ENCODE measurements at regions not wholly inside any gene's neighbourhood (a gene's known extent, or its start where the extent isn't known, plus 50 kb on each side); places are given as distances from the start of the nearest gene placed in this dataset.
A peak's percentile ranks its signal among the peaks of the same experiment; 100 is the strongest.
"Not testable (repeated sequence)": the region's sequence is repeated elsewhere in the genome, so short reads cannot be mapped to it uniquely, and the experiment has no call there.

DNA sequence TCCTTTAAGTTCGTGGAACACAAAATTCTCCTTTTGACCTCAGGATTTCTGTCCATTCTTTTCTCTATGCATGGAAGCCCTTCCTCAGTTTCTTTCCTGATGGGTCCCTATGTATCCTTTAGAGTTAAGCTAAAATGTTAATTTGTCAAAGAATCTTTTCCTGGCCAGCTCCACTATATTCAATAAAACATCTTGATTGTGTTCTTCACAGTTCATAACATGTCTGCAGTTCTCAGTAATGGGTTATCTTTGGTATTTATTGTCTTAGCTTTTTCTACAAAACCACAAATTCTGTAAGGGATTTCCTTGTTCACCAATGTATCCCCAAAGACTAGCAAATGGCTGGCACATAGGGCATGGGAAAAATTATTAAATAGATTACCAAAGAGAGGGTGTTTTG is 998.5 kb downstream of the ADGRL2 start:
- DNase-seq: no peak

DNA sequence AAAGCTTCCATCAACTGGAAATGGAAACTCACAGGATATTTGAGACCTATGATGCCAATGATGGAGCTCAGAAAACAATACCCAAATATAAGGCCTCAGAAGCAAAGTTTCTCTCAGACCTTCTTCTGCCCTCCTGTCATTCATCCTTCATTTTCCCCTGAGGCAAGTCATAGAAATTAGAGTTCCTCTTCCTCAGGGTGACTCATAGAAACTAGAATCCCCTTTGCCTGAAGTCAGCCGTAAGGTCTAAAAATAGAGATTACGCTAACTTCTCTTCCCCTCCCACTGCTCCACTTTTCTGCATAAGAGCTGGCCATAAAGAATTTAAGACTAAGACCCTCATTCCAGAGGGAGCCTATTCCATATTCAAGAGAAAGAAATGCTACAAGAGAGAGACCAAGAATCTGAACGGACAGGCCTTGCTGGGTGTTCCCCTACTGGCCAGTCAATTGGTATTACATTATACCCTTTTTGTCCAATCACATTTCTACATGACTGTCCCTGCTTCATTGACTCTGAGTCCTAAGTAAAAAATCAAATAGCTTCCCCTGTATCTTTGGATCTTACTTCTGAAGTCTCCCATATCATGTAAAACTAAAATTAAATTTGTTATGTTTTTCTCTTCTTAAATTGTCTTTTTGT is 994.9 kb downstream of the ADGRL2 start:
- DNase-seq: no peak

DNA sequence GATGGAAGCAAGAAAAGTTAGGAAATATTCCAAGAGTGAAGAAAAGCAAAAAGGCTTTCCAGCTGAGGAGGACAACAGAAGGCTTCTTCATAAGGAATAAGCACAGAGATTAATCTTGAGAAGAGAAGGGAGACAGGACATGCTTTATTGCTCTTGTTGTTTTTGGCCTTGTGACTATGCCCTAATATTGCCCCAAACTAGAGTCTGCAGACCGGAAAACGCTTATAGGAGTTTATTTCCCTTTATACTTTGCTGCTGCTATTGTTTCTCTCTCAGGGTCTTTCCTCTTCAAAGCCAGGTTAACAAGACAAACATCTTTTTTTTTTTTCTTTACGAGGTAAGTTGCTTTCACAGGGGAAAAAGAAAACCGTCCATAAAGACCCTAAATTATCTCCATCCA is 991.4 kb downstream of the ADGRL2 start:
- DNase-seq: no peak

DNA sequence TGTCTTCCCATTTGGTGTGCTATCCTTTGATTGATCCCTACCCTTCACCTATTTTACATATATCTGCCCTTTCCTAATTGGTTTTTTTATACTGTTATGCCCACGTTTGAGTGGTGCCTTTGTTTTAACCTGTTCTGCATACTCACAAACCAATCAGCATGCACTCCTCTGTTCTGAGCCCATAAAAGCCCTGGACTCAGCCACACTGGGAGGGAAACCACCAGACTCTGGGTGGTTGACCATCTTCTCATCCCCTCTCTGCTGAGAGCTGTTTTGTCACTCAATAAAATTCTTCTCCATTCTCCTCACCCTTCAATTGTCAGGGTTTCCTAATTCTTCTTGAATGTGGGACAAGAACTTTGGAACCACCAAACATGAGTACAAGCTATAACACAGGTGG is 989.8 kb downstream of the ADGRL2 start:
- no peak for DNase-seq

DNA sequence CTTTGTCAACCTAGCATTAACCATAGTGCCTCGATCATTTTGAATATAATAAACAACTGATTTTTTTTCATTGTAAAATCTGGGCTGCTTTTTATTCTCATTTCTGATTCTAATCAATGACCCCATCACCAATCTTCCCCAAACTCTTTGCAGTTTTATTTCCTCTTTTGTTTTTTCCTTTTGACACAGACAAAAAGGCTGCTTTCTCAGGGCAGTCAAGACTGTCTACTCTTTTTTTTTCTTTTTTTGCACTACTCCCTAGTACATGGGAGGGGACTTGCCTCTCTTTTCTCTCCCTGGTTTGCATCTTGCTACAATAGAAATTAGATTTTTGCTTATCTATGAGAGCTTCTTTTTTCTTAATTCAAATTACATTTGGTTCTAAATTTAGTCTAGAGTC is 987.9 kb downstream of the ADGRL2 start:
- DNase-seq: no peak

DNA sequence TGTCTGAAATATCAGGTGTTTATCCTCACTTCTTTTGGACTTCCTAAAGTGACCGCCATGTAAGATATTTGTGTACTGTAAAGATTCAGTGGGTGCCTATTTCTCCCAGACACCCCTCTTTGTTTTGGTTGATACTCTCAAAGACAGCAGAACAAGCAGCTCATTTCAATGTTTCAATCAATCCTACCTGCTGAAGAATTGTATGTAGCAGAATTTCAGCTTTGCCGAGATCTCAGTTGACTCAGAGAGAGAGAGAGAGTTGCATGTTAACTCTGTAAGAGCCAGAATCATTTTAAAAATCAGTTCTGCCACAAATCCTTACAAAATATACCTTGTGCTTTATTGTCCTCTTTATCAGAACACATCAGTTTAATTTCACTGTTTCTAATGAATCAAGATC is 987.3 kb downstream of the ADGRL2 start:
- no peak for DNase-seq

DNA sequence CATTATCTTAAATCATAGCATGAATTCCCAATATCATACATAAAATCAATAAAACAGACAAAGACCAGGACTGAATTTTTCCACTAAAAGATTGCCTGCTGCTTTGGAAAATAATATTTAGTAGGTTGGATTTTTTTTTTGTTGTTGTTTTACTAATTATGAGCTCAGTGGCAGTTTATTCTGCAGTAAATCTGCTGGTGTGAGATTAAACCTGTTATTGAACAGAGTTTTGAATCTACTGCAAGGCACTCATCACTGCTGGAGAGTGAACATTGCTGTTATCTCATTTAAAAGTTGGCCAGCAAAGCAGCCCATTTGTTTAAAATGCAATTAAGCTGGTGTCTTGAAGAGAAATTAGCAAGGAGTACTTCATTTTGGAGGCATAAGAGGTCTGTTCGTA is 986.1 kb downstream of the ADGRL2 start:
- no peak for DNase-seq

DNA sequence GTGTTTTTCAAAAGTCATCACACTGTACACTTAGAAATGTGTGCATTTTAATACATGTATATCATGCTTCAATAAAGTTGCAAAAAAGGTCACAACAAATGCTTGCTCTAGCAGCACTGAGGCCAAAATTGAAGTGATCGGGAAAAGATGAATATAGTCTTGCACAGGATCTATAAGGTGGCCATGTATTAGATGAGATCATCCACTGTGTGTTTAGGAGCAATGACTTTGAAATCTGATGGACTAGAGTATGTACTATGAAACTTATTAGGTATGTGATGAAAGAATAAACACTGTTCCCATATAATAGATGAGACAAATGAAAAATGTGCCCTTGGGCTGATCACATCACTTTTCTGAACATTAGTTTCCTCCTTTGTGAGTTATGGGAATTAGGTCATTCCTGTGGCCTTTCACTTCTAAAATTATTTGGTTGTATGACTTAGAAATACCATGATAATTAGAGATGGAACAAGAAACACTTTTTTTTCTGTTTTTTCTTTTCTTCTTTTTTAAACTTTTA is 984.6 kb downstream of the ADGRL2 start:
- no peak for DNase-seq

DNA sequence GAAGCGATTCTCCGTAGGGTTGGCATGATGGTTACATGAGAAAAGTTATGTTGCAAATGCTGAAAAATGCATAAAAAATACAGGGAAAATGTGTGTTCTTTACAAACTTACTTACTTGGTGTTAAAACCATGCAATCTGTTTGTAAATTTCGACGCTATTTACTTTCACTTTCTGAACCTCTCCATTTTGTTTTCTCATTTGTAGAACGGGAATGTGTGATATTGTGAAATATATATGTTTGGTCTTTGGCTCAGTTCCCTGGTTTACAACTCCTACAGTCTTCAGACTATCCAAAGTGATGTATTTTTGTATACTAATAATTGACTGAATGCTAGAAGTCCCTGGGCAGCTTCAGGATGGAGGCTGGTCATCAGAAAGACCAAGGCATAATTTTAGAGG is 982.3 kb downstream of the ADGRL2 start:
- DNase-seq: no peak

DNA sequence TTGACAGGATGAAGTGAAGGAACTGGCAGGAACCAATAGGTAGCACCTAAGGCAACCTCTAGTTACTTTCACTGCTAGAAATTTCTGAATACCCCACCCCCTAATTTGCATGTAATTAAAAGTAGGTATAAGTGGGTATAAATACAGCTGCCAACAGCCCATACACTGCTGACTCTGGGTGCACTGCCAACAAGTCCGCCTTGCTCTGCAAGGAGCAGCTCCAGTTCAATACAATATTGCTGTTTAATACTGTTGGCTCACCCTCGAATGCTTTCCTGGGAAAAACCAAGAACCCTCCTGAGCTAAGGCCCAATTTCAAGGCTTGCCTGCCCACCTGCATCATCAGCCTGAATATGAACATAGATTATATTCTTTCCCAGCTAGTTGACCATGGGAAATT is 981.9 kb downstream of the ADGRL2 start:
- no peak for DNase-seq

DNA sequence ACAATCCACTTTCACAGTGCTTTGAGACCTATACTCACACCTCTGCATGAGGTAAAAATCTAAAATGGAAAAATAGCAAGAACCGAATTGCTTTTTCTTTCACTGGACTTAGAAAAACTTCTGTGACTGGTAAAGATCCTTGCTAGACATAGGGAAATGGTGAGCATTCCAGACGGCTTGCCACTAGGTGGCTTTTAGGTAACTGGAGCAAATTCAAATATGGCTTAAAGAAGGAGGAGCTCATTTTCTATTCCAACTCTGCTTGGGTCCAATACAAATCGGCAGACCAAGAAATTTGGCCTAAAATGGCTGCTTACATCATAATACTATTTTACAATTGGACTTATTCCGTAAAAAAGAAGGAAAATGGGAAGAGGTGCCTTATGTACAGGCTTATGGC is 977.9 kb downstream of the ADGRL2 start:
- DNase-seq: no peak

DNA sequence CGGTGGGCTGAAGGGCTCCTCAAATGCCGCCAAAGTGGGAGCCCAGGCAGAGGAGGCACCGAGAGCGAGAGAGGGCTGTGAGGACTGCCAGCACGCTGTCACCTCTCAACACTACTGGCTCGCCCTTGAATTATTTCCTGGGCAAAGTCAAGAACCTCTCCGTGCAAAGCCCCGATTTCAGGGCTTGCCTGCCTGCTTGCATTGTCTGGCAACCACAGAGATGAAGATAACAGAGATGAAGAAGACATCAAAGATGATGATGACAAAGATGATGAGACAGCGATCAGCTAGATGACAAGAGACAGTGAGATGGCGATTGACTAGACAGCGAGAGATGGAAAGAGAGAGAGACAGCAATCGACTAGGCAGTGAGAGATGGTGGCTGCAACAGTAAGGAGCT is 976.5 kb downstream of the ADGRL2 start:
- DNase-seq: no peak

DNA sequence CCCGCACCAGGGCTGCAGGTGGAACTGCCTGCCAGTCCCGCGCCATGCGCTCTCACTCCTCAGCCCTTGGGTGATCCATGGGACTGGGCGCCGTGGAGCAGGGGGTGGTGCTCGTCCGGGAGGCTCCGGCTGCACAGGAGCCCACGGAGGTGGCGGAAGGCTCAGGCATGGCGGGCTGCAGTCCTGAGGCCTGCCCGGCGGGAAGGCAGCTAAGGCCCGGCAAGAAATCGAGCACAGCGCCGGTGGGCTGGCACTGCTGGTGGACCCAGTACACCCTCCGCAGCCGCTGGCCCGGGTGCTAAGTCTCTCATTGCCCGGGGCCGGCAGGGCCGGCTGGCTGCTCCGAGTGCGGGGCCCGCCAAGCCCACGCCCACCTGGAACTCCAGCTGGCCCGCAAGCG is 976.0 kb downstream of the ADGRL2 start:
- not testable (repeated sequence) for DNase-seq

DNA sequence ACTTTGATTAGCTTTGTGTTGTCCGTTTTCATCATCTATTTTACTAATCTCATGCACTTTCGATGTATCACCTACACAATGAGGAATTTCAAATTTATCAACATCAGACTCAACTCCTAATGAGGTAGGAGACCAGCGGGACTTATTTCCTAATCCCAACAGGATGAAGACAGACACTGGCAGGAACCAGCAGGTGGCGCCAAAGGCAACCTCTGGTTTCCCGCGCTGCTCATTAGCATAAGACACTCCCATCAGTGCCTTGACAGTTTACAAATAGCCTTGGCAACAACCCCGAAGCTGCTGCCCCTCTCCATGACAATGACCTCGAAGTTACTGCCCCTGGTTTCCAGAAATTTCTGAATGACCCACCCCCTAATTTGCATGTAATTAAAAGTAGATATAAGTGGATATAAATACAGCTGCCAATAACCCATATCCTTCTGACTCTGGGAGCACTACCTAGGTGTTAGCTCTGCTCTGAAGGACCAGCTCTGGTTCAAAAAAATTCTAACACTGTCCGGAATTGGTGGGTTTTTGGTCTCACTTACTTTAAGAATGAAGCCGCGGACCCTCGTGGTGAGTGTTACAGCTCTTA is 974.8 kb downstream of the ADGRL2 start:
- peak; percentile 5 to 25 for DNase-seq

DNA sequence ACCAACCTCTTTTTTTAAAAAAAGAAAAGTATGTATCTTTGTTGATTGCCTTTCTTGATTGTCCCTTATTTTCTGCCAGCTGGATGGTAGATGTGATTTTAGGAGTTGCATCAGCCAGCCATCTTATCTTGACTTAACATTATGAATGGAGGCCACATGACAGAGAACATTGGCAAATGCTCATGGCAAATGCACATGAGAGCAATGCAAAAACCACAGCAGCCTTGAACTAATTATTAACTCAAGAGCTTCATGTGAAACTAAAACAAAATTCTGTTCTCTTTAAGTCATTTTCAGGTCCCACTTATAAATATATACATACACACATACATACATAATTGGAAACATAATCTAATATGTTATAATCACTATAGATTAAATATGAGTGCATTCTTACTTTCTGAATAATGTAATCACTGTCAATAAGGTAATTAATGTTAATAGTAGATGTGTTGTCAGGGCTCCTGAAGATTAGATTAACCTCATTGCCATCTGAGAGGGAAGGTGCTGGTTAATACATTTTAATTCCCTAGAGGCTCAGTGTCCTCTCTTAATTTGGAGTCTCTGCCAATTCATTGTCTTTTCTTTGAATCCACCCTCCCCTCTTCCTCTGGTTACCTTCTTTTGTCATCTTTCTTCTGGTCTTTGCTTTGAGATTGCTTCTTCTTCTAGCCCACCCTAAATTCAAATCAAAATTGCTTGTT is 962.2 kb downstream of the ADGRL2 start:
- DNase-seq: no peak

DNA sequence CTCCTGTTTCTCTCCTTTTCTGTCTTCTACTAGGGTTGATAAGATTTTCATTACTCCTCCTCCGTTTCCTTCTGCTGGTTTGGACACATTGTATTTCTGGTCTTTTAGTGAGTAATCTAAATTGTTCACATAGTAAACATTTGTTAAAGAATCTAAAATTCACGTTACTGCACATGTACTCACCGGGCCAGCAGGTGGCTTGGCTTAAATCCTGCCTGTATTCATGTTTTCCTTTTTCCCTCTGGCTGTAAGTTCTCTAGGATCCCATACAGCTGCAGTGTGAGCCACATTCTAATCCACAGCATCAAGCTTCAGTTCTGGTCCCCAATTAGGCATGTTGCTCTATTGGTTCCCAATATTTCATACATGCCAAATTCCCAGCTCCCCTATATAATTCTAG is 958.3 kb downstream of the ADGRL2 start:
- DNase-seq: no peak

DNA sequence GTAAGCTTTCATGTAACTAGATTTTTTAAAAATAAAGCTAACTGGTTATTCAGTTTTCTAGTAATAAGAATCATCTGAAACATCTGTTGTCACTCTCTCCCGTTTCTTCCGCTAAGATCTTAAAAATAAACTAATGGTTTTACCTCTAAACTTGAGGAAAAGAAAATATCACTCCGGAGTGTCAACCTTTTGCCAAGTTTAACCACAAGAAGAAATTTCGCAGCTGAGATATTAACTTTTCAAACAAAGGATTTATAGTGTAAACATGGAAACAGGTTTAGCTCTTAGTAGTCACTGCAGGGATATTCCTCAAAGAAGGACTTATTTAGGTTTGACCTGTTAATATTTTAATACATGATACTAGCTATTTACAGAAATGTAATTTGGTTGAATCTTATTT is 954.9 kb downstream of the ADGRL2 start:
- no peak for DNase-seq

DNA sequence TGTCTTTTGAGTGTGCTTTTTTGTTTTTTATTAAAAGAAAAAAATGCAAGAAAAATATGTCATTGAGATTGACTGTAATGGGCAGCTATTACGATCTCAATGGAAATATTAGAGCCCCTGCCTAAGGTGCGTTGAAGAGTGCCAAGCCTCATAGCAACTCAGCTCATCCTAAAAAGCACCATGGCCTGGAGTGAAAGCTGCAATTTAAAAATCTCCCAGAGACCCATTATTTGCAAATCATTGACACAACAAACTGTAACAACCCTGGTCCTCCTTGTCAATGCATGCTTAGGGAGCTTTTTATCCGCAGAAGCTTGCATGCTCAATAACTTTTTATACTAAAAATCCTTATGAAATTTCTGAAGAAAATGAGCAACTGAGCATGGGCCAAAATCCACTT is 954.5 kb downstream of the ADGRL2 start:
- DNase-seq: no peak

DNA sequence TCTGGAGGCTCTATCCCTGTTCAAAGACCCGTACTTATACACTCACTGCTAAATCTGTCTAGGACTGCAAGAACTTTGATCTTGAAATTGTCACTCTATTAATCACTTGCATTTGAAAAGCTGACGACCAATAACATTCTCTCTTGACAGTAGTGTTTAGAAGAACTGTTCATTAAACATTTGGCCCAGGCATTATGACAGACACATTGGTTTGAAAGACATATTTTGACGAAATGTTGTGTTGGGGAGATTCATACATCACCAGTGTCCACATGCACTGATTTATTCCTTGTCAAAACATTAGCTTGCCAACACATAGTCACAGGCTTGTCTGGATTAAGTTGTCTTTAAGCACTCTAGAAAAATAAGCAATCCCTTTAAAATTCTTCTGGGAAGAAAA is 951.3 kb downstream of the ADGRL2 start:
- no peak for DNase-seq

DNA sequence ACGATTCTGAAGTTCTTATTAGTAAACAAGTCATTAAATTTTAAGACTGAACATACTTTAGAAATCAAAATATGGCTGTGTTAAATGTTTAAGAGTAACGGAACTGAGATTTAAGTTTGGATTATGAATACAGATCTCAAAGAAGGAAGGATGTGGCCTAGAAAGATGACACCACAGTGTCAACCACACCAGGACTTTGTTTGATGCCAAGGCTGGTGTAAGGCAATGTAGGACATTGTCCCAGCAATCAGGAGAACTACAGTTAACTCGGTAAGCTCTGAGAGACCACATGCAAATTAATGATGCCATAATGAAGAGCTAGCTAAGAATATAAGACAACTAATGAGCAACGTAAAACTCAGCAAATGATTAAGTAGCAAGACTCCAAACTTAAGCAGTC is 932.9 kb downstream of the ADGRL2 start:
- DNase-seq: no peak

DNA sequence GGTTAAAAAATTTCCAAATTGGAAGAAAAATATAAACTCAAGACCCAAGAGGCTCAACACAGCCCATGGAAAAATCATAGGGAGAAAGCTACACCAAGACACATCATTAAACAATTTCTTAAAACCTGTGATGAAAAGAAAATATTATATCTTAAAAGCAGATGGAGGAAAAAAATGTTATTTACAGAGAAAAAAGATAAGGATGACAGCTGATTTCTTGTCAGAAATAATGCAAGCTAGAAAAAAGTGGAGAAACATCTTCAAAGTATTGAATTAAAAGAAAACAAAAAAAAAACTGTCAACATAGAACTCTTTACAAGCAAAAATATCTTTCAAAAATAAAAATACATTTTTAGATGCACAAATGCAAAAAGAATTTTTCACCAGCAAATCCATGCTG is 930.5 kb downstream of the ADGRL2 start:
- no peak for DNase-seq

DNA sequence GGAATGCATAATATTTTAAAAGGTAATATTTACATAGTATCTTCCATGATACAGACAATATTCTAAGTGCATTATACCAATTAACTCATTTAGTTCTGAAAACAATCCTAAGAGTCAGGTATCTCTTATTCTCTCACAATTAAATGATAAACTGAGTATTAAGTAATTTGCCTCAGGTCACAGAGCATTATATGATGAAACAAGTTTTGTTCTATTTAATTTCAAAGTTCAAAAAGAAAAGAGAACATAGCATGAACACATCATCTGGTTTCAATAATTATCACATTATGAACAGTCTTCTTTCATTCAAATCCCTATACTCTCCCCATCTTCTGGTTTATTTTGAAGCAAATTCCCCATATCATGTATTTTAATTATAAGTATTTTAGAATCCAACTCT is 927.5 kb downstream of the ADGRL2 start:
- no peak for DNase-seq

DNA sequence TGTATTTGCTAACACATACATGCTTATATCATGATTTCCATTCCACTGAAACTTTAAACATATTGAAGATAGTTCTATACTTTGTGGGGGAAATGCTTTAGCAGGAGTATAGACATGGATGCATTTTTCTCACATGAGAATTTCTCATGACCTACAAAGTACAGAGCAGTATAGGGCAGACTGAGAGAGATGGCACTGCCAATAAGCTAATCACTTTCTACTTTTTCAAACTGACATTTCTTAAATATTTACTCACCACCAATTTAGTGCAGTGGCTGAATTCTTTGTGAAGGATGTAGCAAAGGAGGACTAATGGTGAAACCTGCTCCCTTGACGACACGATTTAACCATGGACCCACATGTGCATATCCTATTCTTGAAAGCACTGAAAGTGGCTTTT is 923.5 kb downstream of the ADGRL2 start:
- DNase-seq: no peak

DNA sequence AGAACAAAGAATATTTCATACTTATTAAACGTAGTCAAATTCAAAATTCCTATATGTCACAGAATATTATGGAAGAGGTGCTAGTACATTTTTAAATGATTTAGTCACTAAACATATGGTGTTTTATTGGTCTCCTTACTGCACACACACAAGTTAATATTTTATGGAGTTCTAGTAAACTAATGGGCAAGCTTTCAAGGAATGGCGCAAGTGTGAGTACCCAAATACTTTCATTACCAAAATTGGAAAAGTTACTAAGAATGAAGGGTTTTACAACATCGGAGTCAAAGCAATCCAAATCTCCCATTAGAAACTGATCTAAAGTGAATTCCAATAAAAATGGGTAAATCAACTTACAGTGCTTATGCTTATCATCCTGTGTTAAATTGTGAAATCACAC is 921.9 kb downstream of the ADGRL2 start:
- DNase-seq: no peak
